ENCODE measurements at regions not wholly inside any gene's neighbourhood (a gene's known extent, or its start where the extent isn't known, plus 50 kb on each side); places are given as distances from the start of the nearest gene placed in this dataset.

GRCh38 chr7:65304175-65304574 lies 69.5 kb upstream of the ZNF92 start:
- TF ChIP-seq CTCF (IDR thresholded peaks at IDR 0.05) (no peak), ZNF396 (CRISPR knock-in tag; IDR thresholded peaks at IDR 0.05; ENCODE audit: borderline replicate concordance) (no peak), PREB (CRISPR knock-in tag; IDR thresholded peaks at IDR 0.05; ENCODE audit: borderline replicate concordance) (no peak), TCF7 (CRISPR knock-in tag; IDR thresholded peaks at IDR 0.05; ENCODE audit: low read depth) (no peak)

Data from WTC11 (cell line).